ENCODE measurements at regions not wholly inside any gene's neighbourhood (a gene's known extent, or its start where the extent isn't known, plus 50 kb on each side); places are given as distances from the start of the nearest gene placed in this dataset.

- TF ChIP-seq CTCF (IDR thresholded peaks at IDR 0.05; ENCODE audit: poor library complexity, severe bottlenecking) (no peak), RAD21 (conservative IDR thresholded peaks at IDR 0.05) (no peak)
Measured at GRCh38 chr5:154676508-154676907, 78.7 kb upstream of the LARP1 start.
